Testis (tissue), 2 donors: ENCODE measurements at regions not wholly inside any gene's neighbourhood (a gene's known extent, or its start where the extent isn't known, plus 50 kb on each side); places are given as distances from the start of the nearest gene placed in this dataset.

Experiments
- DNase-seq: peaks from one replicate; pipeline ENCODE4 v3.0.0-alpha.2; 2019
- H3K27ac ChIP-seq, 2 donors: fragments of 200-600 bp; sonication (generic); one replicate each; pipeline ENCODE4 v1.5.1; 2019
- H3K27me3 ChIP-seq: fragments of 200-600 bp; sonication (generic); one replicate; pipeline ENCODE4 v1.5.1; 2019
- H3K36me3 ChIP-seq: fragments of 200-600 bp; sonication (generic); one replicate; pipeline ENCODE4 v1.5.1; 2017; ENCODE audit warnings: low read depth; ENCODE audit errors: missing control alignments
- H3K4me1 ChIP-seq: fragments of 200-600 bp; sonication (generic); one replicate; pipeline ENCODE4 v1.5.1; 2019
- H3K4me3 ChIP-seq, 2 donors: fragments of 200-600 bp; sonication (generic); one replicate each; pipeline ENCODE4 v1.5.1; 2017 to 2019
- H3K9me3 ChIP-seq: fragments of 200-600 bp; sonication (generic); one replicate; pipeline ENCODE4 v1.5.1; 2017
- CTCF ChIP-seq, 3 experiments: fragments of 450-650 bp in 2 of 3; fragments of 200-600 bp in 1 of 3; sonication (generic) in 1 of 3; IDR thresholded peaks; one replicate each; pipeline ENCODE4 v1.5.1; 2016 to 2019; ENCODE audit warnings: antibody characterized with exemption in 3 of 3, mild to moderate bottlenecking in 2 of 3, moderate library complexity in 1 of 3
- POLR2A ChIP-seq: fragments of 450-650 bp; IDR thresholded peaks from one replicate; pipeline ENCODE4 v1.6.1; 2017; ENCODE audit warnings: antibody characterized with exemption, mild to moderate bottlenecking, moderate library complexity
- WGBS, 2 donors: methylation state at CpG; one replicate each; pipeline ENCODE4 v1.1.5; 2018; 5-methylcytosine and 5-hydroxymethylcytosine counted together
- intact Hi-C: fragments of 100-400 bp; cut with DNase I; formaldehyde crosslinking; loops from one replicate; pipeline ENCODE4 v1.15.1; 2023; ENCODE audit warnings: low total_unique reads

GRCh38 chr13:73339086-73339485 lies 280.3 kb downstream of the KLF5 start:
- Histone ChIP-seq H3K4me3 (no peak overlapping the region), H3K27ac (no peak overlapping the region), H3K9me3 (no peaks in the 10 kb centered on the region), H3K27me3 (no peaks in the 10 kb centered on the region), H3K4me1 (no peaks in the 10 kb centered on the region), H3K36me3 (no peaks in the 10 kb centered on the region)
- TF ChIP-seq POLR2A (no peak), CTCF (IDR thresholded peaks at IDR 0.05) (no peak)
- WGBS, 2 donors = 91 to 94% methylated on average over 2 of the region's 2 CpGs
- intact Hi-C loops = no loop called here
- DNase-seq = no peak

GRCh38 chr13:73338389-73338788 lies 279.6 kb downstream of the KLF5 start:
- 64 to 72% methylated on average over 3 of the region's 3 CpGs for WGBS, 2 donors
- H3K9me3 ChIP-seq = no peaks in the 10 kb centered on the region
- TF ChIP-seq CTCF (IDR thresholded peaks at IDR 0.05) (no peak), POLR2A (no peak)
- no peaks in the 10 kb centered on the region for H3K4me1 ChIP-seq
- no peaks in the 10 kb centered on the region for H3K27me3 ChIP-seq
- no peak for DNase-seq
- H3K36me3 ChIP-seq = no peaks in the 10 kb centered on the region
- intact Hi-C loops = no loop called here
- H3K4me3 ChIP-seq = no peak overlapping the region
- H3K27ac ChIP-seq = no peak overlapping the region

- H3K4me3 ChIP-seq = no peak overlapping the region
- no peak for TF ChIP-seq POLR2A
- no peak for TF ChIP-seq CTCF (IDR thresholded peaks at IDR 0.05)
- no peak overlapping the region for H3K27ac ChIP-seq
- no peak for DNase-seq
- no peaks in the 10 kb centered on the region for H3K4me1 ChIP-seq
- no peaks in the 10 kb centered on the region for H3K27me3 ChIP-seq
- intact Hi-C loops = no loop called here
- no peaks in the 10 kb centered on the region for H3K36me3 ChIP-seq
- H3K9me3 ChIP-seq = no peaks in the 10 kb centered on the region
- 82 to 83% methylated on average over 2 of the region's 2 CpGs for WGBS, 2 donors
Measured at GRCh38 chr13:73337532-73337931, 278.7 kb downstream of the KLF5 start.

- DNase-seq = no peak
- intact Hi-C loops = no loop called here
- no peak overlapping the region for H3K27ac ChIP-seq
- no peaks in the 10 kb centered on the region for H3K9me3 ChIP-seq
- H3K36me3 ChIP-seq = no peaks in the 10 kb centered on the region
- TF ChIP-seq POLR2A (no peak), CTCF (IDR thresholded peaks at IDR 0.05) (no peak)
- H3K4me3 ChIP-seq = no peak overlapping the region
- WGBS, 2 donors = 85 to 86% methylated on average over 4 of the region's 4 CpGs
- no peaks in the 10 kb centered on the region for H3K4me1 ChIP-seq
- H3K27me3 ChIP-seq = no peaks in the 10 kb centered on the region
Measured at GRCh38 chr13:73336773-73337172, 278.0 kb downstream of the KLF5 start.

GRCh38 chr13:73335944-73336343 lies 277.1 kb downstream of the KLF5 start:
- Histone ChIP-seq H3K4me1 (no peaks in the 10 kb centered on the region), H3K4me3 (no peak overlapping the region), H3K36me3 (no peaks in the 10 kb centered on the region), H3K9me3 (no peaks in the 10 kb centered on the region), H3K27ac (no peak overlapping the region), H3K27me3 (no peaks in the 10 kb centered on the region)
- DNase-seq = no peak
- intact Hi-C loops = no loop called here
- no peak for TF ChIP-seq POLR2A
- TF ChIP-seq CTCF (IDR thresholded peaks at IDR 0.05) = no peak
- 89 to 94% methylated on average over 7 of the region's 7 CpGs for WGBS, 2 donors
